GM12873 (cell line): ENCODE measurements at regions not wholly inside any gene's neighbourhood (a gene's known extent, or its start where the extent isn't known, plus 50 kb on each side); places are given as distances from the start of the nearest gene placed in this dataset.

ENCODE experiments used
- CTCF ChIP-seq: IDR thresholded peaks from 2 replicates; pipeline ENCODE4 v1.5.1; 2012; ENCODE audit warnings: low read depth, mild to moderate bottlenecking, moderate library complexity, low read length, control low read depth; ENCODE audit not compliant: insufficient read depth; ENCODE audit errors: missing control alignments

GRCh38 chr3:137687181-137687879 lies 76.8 kb upstream of the SOX14 start:
- TF ChIP-seq CTCF, result no peak

DNA sequence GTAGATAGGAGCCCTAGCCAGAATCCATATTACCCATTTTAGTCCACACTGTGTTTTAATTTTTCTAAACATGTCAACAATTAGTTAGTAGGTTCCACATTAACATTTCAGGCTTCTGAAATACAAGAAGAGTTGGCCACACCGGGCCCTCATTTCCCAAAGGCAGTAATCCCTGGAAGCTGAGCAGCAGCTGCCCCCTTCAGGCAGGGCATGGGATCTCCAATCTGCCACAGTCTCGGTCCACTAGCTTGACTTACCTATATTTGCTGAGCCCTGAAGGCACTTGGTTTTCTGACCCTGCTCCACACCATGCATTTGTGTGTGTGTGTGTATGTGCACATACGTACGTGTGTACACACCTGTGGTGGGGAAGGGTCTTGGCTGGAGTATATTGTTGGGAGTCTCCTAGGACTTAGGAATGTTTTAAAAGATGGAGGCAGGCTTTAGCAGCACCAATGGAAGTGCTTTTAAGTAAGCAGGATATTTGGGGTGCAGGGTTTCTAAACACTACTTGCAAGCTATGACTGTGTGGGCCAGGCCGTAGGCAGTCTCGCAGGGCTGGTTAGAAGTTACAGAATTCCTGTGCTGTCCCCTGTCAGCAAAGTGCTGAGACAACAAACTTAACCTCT lies 71.2 kb upstream of the SOX14 start:
- peak; percentile 71 for TF ChIP-seq CTCF

DNA sequence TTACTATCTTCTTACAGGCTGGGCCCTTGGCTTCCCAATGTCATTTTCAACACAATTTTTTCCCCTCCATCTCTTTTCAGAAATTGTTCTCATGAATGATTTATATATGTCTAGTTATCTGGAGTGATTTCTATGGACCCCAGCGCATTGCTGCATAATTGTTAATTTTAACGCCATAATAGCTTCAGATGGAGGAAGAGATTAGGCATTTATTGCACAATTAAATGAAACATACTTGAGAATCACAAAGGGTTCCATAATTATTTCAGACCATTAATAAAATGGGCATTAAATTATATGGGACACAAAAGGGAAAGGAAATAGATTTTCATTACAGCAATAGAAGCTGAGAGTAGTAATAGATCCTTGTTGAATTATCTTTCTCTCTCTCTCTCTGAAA lies 70.3 kb upstream of the SOX14 start:
- no peak for TF ChIP-seq CTCF

DNA sequence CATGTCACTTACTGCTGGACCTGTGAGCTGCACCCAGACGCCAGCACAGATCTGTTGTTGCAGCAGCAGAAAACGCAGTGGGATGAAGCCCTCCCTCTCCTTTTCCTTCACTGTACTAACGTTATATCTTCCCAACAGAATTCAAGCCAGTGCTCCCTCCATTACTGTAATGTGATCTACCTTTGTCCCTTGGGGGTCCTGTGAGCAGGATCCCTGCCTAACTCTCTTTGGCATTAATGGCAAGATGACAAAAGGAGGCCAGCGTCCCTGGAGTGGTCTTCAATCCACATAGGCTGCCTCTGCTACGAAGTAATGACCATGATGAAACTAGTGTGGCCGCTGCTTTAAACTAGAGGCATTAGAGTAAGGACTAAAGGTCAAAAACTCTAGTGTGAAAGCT lies 69.3 kb upstream of the SOX14 start:
- no peak for TF ChIP-seq CTCF

GRCh38 chr3:137695351-137695750 lies 68.8 kb upstream of the SOX14 start:
- TF ChIP-seq CTCF, result no peak

DNA sequence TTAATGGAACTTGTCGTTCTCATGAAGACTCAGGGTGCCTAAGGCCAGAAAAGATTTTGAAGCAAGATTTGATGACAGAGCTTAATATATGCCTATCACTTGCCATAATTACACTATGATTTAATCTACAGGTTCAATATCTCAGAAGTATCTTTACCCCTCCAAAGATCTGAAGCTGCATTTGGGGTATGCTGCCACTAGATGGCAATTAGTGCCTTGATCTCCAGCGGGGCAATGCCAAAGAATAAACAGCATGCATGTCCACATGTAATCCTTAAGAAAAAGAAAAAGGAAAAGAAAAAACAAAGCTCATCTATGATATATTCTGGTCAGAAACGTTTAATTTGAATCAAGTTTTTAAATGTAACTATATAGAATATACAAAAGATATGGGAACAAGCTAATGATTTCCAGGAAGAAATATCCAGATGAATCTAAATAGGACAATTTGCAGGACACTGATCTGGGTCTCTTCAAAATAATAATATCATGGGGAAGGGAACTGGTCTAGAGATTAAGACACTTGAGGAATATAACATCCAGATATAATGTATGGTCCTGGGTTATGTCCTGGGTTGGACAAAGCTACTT lies 55.0 kb upstream of the SOX14 start:
- peak; percentile 60 for TF ChIP-seq CTCF
